Skeletal muscle cell (primary cell): ENCODE measurements at regions not wholly inside any gene's neighbourhood (a gene's known extent, or its start where the extent isn't known, plus 50 kb on each side); places are given as distances from the start of the nearest gene placed in this dataset.
"Not testable (repeated sequence)": the region's sequence is repeated elsewhere in the genome, so short reads cannot be mapped to it uniquely, and the experiment has no call there.

ENCODE experiments used
- DNase-seq: peaks from one replicate; pipeline ENCODE4 v3.0.0-alpha.2; 2010; ENCODE audit warnings: low read depth
- H3K4me3 ChIP-seq: 2 replicates; pipeline ENCODE4 v1.5.1; 2011; ENCODE audit warnings: low read depth, mild to moderate bottlenecking, control low read depth, low read length, moderate library complexity

- no peak overlapping the region for H3K4me3 ChIP-seq
- no peak for DNase-seq
Measured at GRCh38 chr5:136594416-136594815, 229.1 kb upstream of the TRPC7 start.

DNA sequence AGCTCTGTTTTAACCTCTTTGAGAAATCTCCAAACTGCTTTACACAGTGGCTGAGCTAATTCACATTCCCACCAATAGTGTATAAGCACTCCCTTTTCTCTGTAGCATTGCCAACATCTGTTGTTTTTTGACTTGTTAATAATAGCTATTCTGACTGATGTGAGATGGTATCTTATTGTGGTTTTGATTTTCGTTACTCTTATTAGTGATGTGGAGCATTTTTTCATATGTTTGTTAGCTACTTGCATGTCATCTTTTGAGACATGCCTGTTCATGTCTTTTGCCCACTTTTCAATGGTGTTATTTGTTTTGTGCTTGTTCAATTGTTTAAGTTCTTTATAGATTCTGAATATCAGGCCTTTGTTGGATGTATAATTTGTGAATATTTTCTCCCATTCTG is 225.2 kb upstream of the TRPC7 start:
- no peak overlapping the region for H3K4me3 ChIP-seq
- no peak for DNase-seq

DNA sequence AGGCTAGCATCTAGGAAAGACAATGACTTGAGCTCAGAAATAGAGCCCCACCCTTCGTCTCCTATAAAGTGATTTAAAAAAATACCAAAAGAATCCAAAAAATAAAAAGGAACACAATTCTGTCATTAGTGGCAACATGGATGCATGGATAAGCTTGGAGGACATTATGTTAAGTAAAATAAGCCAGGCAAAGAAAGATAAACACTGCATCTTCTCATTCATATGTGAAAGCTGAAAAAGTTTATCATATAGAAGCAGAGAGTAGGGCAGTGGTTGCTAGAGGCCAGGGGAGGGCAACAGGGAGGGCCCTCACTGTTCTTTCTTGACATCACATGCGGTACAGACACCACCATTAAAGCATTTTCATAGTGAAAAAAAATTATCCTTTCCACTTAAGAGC is 220.9 kb upstream of the TRPC7 start:
- H3K4me3 ChIP-seq, result no peak overlapping the region
- DNase-seq, result no peak

DNA sequence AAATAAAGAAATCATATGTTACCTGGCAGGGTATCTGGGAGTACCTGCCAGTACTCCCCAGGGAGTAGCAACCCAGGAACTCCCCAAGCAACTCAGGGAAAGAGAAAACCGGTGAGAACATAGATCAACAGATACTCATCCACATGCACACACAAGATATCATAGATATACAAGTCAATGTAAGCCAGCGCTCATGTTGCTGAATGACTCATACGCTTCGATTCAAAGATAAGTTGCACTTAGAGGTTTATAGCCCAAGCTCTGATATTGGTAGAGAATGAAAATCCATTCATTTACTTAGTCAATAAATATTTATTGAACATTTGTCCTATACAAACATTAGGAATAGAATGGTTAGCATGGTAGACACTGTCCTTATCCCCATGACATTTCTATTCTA is 219.1 kb upstream of the TRPC7 start:
- no peak overlapping the region for H3K4me3 ChIP-seq
- no peak for DNase-seq

- no peak overlapping the region for H3K4me3 ChIP-seq
- DNase-seq, result no peak
Measured at GRCh38 chr5:136579238-136579637, 213.9 kb upstream of the TRPC7 start.

DNA sequence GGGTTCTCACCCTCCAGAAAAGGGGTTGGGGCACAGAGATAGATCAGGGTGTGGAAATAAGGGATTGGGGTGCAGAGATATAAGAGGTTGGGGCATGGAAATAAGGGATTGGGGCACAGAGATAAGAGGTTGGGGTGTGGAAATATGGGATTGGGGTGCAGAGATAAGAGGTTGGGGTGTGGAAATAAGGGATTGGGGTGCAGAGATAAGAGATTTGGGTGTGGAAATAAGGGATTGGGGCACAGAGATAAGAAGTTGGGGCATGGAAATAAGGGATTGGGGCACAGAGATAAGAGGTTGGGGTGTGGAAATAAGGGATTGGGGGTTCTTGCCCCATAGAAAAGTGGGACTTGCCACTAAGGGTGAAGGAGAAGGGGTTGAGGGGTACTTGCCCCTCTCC is 204.5 kb upstream of the TRPC7 start:
- H3K4me3 ChIP-seq, DNase-seq: not testable (repeated sequence)

DNA sequence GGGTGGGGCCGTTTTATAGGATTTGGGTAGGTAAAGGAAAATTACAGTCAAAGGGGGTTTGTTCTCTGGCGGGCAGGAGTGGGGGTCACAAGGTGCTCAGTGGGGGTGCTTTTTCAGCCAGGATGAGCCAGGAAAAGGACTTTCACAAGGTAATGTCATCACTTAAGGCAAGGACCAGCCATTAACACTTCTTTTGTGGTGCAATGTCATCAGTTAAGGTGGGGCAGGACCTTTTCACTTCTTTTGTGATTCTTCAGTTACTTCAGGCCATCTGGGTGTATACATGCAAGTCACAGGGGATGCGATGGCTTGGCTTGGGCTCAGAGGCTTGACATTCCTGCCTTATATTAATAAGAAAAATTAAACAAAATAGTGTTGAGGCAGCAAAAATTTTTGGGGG is 200.1 kb upstream of the TRPC7 start:
- H3K4me3 ChIP-seq, result not testable (repeated sequence)

DNA sequence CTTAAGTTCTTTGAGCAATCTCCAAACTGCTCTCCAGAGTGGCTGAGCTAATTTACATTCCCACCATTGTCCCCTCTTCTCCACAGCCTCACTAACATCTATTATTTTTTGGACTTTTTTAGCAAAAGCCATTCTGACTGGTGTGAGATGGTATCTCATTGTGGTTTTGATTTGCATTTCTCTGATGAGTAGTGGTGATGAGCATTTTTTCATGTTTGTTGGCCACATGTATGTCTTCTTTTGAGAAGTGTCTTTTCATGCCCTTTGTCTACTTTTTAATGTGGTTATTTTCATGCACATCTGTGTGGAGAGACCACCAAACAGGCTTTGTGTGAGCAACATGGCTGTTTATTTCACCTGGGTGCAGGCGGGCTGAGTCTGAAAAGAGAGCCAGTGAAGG is 199.7 kb upstream of the TRPC7 start:
- not testable (repeated sequence) for DNase-seq, H3K4me3 ChIP-seq

More for the DNA sequence above, 200.1 kb upstream of the TRPC7 start:
- not testable (repeated sequence) for DNase-seq

GRCh38 chr5:136564431-136564830 is 199.1 kb upstream of the TRPC7 start:
- not testable (repeated sequence) for DNase-seq, H3K4me3 ChIP-seq

DNA sequence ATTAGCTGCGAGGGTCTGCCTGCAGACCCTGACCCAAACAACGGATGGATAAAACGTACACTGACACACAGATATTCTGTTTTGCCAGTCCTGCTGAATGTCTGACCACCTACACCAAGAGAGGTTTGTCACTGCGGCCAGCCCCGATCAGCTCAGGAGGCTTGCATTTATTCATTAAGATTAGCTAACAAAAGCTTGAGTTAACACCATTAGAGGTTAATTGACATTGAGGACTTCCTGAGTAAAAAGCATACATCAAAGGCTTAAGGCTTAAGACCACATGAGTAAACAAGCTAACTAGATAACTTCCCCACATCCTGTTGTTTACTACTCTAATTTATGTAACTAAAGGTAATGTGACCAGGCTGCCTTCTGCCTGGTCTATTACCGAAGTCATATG is 198.1 kb upstream of the TRPC7 start:
- DNase-seq, result no peak
- no peak overlapping the region for H3K4me3 ChIP-seq

DNA sequence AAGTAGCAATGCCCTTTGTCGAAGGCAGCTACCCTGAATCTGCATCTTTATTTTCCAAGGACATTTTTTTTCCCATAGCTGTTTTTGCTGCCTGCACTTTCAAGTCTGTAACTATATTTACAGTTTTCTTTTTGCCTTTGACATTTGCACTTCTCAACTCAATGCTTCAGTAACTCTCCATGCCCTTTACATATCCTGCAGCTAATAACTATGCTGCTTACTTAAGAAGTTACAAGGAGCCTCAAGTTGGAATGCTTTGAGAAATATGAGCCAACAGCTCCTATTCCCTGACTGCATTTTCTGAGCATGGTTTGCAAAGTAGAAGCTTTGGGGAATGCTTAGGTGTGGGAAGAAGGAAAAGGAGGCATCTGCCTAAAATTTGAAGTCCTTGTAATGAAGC is 194.8 kb upstream of the TRPC7 start:
- H3K4me3 ChIP-seq, result no peak overlapping the region
- no peak for DNase-seq

- no peak for DNase-seq
- H3K4me3 ChIP-seq, result no peak overlapping the region
Measured at GRCh38 chr5:136559651-136560050, 194.3 kb upstream of the TRPC7 start.

GRCh38 chr5:136547096-136547495 is 181.8 kb upstream of the TRPC7 start:
- H3K4me3 ChIP-seq, DNase-seq: not testable (repeated sequence)

DNA sequence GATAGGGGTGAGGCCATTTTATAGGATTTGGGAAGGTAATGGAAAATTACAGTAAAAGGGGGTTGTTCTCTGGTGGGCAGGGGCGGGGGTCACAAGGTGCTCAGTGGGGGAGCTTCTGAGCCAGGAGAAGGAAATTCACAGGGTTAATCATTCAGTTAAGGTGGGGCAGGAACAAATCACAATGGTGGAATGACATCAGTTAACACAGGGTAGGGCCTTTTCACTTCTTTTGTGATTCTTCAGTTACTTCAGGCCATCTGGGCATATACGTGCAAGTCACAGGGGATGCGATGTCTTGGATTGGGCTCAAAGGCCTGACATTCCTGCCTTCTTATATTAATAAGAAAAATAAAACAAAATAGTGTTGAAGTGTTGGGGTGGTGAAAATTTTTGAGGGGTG is 181.1 kb upstream of the TRPC7 start:
- H3K4me3 ChIP-seq, DNase-seq: not testable (repeated sequence)

DNA sequence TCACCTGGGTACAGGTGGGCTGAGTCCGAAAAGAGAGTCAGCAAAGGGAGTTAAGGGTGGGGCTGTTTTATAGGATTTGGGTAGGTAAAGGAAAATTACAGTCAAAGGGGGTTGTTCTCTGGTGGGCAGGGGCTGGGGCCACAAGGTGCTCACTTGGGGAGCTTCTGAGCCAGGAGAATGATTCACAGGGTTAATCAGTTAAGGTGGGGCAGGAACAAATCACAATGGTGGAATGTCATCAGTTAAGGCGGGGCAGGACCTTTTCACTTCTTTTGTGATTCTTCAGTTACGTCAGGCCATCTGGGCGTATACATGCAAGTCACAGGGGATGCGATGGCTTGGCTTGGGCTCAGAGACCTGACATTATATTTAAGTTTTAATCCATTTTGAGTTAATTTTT is 179.7 kb upstream of the TRPC7 start:
- H3K4me3 ChIP-seq, DNase-seq: not testable (repeated sequence)

GRCh38 chr5:136538534-136538933 is 173.2 kb upstream of the TRPC7 start:
- DNase-seq, result no peak
- H3K4me3 ChIP-seq, result no peak overlapping the region

- no peak for DNase-seq
Measured at GRCh38 chr5:136529081-136529480, 163.7 kb upstream of the TRPC7 start.

GRCh38 chr5:136528481-136529030 is 163.2 kb upstream of the TRPC7 start:
- H3K4me3 ChIP-seq, result no peak overlapping the region
- no peak for DNase-seq

More at GRCh38 chr5:136529081-136529480, 163.7 kb upstream of the TRPC7 start:
- no peak overlapping the region for H3K4me3 ChIP-seq

DNA sequence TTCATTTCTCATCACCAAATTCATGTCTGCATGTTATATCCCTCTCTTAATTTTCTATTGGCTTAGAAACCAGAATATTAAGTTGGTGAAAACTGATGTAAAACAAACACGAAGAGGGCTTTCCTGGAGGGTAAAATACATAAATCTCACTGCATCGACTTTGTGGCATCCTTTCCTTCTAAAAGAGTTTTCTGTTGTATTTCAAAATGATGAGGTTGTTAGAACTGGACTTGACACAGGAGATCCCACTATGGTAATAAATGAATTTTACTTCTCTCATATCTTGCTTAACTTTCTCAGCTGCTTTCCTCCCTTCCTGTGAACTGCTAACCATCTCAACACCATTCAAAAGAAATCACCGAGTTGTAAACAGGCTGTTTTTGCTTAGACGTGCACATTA is 162.0 kb upstream of the TRPC7 start:
- DNase-seq, result no peak
- no peak overlapping the region for H3K4me3 ChIP-seq

DNA sequence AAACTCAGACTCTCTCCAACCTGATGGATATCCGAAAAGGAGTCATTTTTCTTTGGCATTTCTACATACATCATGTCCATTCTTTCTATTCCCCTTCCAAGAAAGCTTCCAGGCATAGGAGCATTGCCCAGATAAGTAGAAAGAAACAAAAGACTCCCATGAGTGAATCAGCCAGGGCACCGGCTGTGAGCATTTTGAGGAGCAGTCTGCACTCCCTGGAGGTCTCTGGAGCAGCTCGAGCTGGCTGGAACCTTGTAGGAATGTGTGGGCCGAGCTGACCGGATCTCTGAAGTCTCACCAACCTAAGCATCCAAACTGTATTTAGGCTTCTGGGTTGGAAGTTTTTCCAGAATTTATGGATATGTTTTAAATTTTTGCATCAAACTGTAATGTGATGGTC is 161.4 kb upstream of the TRPC7 start:
- DNase-seq, result no peak
- H3K4me3 ChIP-seq, result no peak overlapping the region

GRCh38 chr5:136526021-136526420 is 160.7 kb upstream of the TRPC7 start:
- no peak overlapping the region for H3K4me3 ChIP-seq
- no peak for DNase-seq

GRCh38 chr5:136525597-136525996 is 160.3 kb upstream of the TRPC7 start:
- H3K4me3 ChIP-seq, result no peak overlapping the region
- no peak for DNase-seq
